ENCODE measurements at regions not wholly inside any gene's neighbourhood (a gene's known extent, or its start where the extent isn't known, plus 50 kb on each side); places are given as distances from the start of the nearest gene placed in this dataset.
A peak's percentile ranks its signal among the peaks of the same experiment; 100 is the strongest.
"Not testable (repeated sequence)": the region's sequence is repeated elsewhere in the genome, so short reads cannot be mapped to it uniquely, and the experiment has no call there.

GRCh38 chr7:19989906-19990305 is 216.5 kb upstream of the TMEM196 start:
- Mint-ChIP-seq H3K4me3 (no peak overlapping the region), H3K27me3 (no peaks in the 10 kb centered on the region), H3K36me3 (no peaks in the 10 kb centered on the region), H3K9me3 (peaks cover under 1% of the 10 kb centered on the region), H3K4me1 (no peaks in the 10 kb centered on the region), H3K27ac (no peak overlapping the region)

- Mint-ChIP-seq H3K4me1 (no peaks in the 10 kb centered on the region), H3K27me3 (no peaks in the 10 kb centered on the region), H3K4me3 (no peak overlapping the region), H3K9me3 (peaks cover 5% of the 10 kb centered on the region), H3K36me3 (no peaks in the 10 kb centered on the region), H3K27ac (no peak overlapping the region)
Observed at GRCh38 chr7:19988860-19989259, 215.4 kb upstream of the TMEM196 start.

GRCh38 chr7:19984231-19984632 is 210.8 kb upstream of the TMEM196 start:
- no peaks in the 10 kb centered on the region for H3K27me3 Mint-ChIP-seq
- no peaks in the 10 kb centered on the region for H3K4me1 Mint-ChIP-seq
- H3K36me3 Mint-ChIP-seq, result no peaks in the 10 kb centered on the region
- no peak overlapping the region for H3K4me3 Mint-ChIP-seq
- no peak overlapping the region for H3K27ac Mint-ChIP-seq
- peaks cover 8% of the 10 kb centered on the region for H3K9me3 Mint-ChIP-seq

DNA sequence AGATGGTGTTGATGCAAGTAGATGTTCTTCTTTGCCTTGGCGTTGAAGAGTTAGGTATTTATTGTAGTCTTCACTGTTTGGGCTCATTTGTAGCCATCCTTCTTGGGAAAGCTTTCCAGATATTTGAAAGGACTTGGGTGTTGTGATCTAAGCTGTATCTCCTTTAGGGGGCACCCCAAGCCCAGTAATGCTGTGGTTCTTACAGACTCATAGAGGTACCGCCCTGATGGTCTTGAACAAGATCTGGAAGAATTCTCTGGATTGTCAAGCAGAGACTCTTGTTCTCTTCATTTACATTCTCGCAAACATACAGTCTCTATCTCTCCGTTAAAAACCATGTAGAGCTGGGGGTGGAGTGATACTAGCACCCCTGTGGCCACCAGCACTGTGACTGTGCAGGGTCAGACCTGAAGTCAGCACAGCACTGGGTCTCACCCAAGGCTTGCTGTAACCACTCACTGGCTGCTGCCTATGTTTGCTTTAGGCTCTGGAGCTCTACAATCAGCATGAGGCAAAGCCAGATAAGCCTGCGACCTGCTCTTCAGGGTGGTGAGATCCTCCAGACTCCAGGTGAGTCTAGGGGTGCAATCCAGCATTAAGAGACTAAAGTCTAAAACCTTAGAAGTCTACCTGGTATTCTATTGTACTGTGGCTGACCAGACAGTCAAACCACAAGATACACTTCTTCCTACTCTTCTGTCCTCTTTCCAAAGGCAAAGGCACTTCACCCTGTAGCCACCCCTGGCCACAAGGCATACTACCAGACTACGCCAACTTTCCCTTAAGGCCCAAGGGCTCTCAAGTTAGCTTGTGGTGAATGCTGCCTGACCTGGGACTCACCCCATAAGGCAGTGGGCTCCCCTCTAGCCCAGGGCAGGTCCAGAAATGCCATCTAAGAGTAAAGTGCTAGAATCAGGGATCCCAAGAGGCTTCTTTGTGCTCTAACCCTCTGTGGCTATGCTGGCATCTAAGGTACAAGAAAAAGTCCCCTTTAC is 209.7 kb upstream of the TMEM196 start:
- H3K27ac Mint-ChIP-seq, result no peak overlapping the region
- H3K27me3 Mint-ChIP-seq, result no peaks in the 10 kb centered on the region
- H3K36me3 Mint-ChIP-seq, result no peaks in the 10 kb centered on the region

DNA sequence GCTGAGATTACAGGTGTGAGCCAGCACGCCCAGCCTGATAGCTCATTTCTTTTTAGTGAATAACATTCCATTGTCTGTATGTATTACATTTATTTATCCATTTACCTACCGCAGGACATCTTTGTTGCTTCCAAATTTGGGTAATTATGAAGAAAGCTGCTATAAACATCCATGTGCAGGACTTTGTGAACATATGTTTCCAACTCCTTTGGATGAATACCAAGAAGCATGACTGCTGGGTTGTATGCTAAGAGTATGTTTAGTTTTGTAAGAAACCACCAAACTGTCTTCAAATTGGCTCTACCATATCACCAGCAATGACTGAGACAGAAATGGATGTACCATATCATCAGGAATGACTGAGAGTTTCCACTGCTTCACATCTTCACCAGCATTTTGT is 200.2 kb upstream of the TMEM196 start:
- Mint-ChIP-seq H3K9me3 (no peaks in the 10 kb centered on the region), H3K36me3 (no peaks in the 10 kb centered on the region), H3K27ac (no peak overlapping the region), H3K4me1 (no peaks in the 10 kb centered on the region), H3K4me3 (no peak overlapping the region), H3K27me3 (no peaks in the 10 kb centered on the region)

More for the DNA sequence above, 209.7 kb upstream of the TMEM196 start:
- H3K9me3 Mint-ChIP-seq, result peaks cover 9% of the 10 kb centered on the region
- H3K4me1 Mint-ChIP-seq, result no peaks in the 10 kb centered on the region
- H3K4me3 Mint-ChIP-seq, result no peak overlapping the region

DNA sequence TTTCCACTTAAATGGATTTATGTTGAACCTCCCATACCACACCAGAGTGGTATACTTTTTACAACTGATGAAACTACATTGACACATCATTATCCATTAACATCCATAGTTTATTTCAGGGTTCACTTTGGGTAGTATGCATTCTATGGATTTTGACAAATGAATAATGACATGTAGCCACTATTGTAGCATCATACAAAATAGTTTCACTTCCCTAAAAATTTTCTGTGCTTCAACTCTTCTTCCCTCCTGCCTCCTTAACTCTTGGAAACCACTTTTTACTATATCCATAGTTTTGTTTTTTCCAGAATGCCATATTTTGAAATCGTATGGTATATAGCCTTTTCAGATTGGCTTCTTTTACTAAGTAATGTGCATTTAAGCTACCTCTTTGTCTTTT is 199.5 kb upstream of the TMEM196 start:
- H3K4me3 Mint-ChIP-seq, result no peak overlapping the region
- H3K27ac Mint-ChIP-seq, result no peak overlapping the region
- H3K27me3 Mint-ChIP-seq, result no peaks in the 10 kb centered on the region
- H3K9me3 Mint-ChIP-seq, result no peaks in the 10 kb centered on the region
- H3K36me3 Mint-ChIP-seq, result no peaks in the 10 kb centered on the region
- no peaks in the 10 kb centered on the region for H3K4me1 Mint-ChIP-seq

- Mint-ChIP-seq H3K9me3 (no peaks in the 10 kb centered on the region), H3K4me3 (no peak overlapping the region), H3K27me3 (no peaks in the 10 kb centered on the region), H3K4me1 (no peaks in the 10 kb centered on the region), H3K27ac (no peak overlapping the region), H3K36me3 (no peaks in the 10 kb centered on the region)
Observed at GRCh38 chr7:19971956-19972355, 198.5 kb upstream of the TMEM196 start.

GRCh38 chr7:19970514-19970913 is 197.1 kb upstream of the TMEM196 start:
- no peak overlapping the region for H3K27ac Mint-ChIP-seq
- no peak overlapping the region for H3K4me3 Mint-ChIP-seq

GRCh38 chr7:19969859-19970493 is 196.6 kb upstream of the TMEM196 start:
- Mint-ChIP-seq H3K27me3 (no peaks in the 10 kb centered on the region), H3K27ac (peak overlapping the region; percentile 0), H3K9me3 (no peaks in the 10 kb centered on the region), H3K4me3 (no peak overlapping the region), H3K4me1 (no peaks in the 10 kb centered on the region), H3K36me3 (no peaks in the 10 kb centered on the region)

More at GRCh38 chr7:19970514-19970913, 197.1 kb upstream of the TMEM196 start:
- H3K36me3 Mint-ChIP-seq, result no peaks in the 10 kb centered on the region
- H3K4me1 Mint-ChIP-seq, result no peaks in the 10 kb centered on the region
- H3K27me3 Mint-ChIP-seq, result no peaks in the 10 kb centered on the region
- no peaks in the 10 kb centered on the region for H3K9me3 Mint-ChIP-seq

DNA sequence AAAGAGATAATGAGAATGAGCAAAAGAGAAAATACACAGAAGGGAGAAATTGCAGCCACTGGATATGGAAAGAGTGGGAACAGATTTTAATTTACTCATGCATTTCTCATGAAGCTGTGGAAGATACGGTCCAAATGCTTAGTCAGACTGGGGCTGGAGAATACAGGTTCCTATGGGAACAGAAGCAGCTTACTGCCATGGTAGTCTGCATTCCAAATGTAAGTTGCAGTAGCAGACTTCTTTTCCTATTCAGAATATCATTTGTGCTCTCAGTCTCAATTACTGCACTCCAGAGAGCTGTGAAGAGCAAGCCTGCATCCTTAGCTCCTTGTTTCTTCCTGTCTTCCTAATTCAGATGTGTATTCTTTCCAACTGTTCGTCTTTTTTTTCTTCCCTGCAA is 190.8 kb upstream of the TMEM196 start:
- Mint-ChIP-seq H3K4me1 (no peaks in the 10 kb centered on the region), H3K4me3 (no peak overlapping the region), H3K27ac (no peak overlapping the region), H3K27me3 (no peaks in the 10 kb centered on the region), H3K9me3 (no peaks in the 10 kb centered on the region), H3K36me3 (no peaks in the 10 kb centered on the region)

DNA sequence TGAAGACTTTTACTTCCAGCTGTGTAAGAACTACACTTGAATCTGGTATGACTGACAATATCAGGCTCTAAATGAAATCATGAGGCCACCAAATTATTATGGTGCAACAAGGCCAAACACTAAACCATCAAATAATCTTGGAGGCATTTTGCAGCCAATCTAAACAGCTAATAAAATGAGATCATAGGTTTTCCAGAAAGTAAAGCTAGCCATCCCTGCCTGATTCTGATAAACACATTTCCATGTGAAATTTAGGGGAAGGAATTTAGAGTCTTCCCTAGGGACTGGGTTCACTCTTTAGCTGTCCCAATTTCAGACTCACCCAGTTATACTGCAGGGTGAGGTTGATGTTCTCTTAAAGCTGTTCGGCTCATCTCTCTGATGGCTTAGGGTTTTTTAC is 190.3 kb upstream of the TMEM196 start:
- Mint-ChIP-seq H3K27ac (no peak overlapping the region), H3K27me3 (no peaks in the 10 kb centered on the region), H3K4me1 (no peaks in the 10 kb centered on the region), H3K36me3 (no peaks in the 10 kb centered on the region), H3K4me3 (no peak overlapping the region), H3K9me3 (no peaks in the 10 kb centered on the region)

DNA sequence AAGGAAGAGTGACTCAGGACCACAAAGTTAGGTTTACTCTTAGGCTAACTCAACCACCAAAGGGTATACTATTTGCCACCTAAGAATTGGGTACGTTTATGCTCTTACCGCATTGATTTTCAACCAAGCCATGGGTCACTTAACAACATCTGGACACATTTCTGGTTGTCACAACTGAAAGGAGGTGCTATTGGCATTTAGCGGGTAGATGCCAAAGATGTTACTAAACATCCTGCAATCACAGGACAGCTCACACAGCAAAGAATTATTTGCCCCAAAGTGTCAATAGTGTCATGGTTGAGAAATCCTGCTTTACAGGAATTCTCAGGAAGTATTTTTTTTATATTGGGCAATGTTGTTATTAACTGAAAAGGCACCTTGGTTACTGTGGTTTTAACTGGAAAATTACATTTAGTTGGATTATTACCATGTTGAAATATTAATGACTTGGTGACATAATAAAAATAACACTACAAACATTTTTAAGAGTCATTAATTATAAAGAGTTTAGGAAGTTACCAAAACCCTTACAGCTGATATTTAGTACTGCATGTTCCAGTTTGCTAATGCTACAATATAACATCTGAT is 185.0 kb upstream of the TMEM196 start:
- no peaks in the 10 kb centered on the region for H3K36me3 Mint-ChIP-seq
- no peaks in the 10 kb centered on the region for H3K4me1 Mint-ChIP-seq
- H3K4me3 Mint-ChIP-seq, result no peak overlapping the region
- H3K27ac Mint-ChIP-seq, result no peak overlapping the region
- H3K9me3 Mint-ChIP-seq, result peaks cover 1% of the 10 kb centered on the region
- H3K27me3 Mint-ChIP-seq, result no peaks in the 10 kb centered on the region

- Mint-ChIP-seq H3K4me3 (no peak overlapping the region), H3K9me3 (peaks cover 5% of the 10 kb centered on the region), H3K4me1 (no peaks in the 10 kb centered on the region), H3K27me3 (no peaks in the 10 kb centered on the region), H3K27ac (no peak overlapping the region), H3K36me3 (no peaks in the 10 kb centered on the region)
Observed at GRCh38 chr7:19957664-19958063, 184.2 kb upstream of the TMEM196 start.

DNA sequence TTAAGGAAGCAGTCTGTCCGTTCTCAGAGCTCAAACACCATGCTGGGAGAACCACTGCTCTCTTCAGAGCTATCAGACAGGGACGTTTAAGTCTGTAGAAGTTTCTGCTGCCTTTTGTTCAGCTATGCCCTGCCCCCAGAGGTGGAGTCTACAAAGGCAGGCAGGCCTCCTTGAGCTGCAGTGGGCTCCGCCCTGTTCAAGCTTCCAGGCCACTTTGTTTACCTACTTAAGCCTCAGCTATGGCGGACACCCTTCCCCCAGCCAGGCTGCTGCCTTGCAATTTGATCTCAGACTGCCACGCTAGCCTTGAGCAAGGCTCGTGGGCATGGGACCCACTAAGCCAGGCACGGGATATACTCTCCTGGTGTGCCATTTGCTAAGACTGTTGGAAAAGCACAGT is 180.7 kb upstream of the TMEM196 start:
- H3K4me1 Mint-ChIP-seq, H3K36me3 Mint-ChIP-seq, H3K27ac Mint-ChIP-seq, H3K4me3 Mint-ChIP-seq, H3K27me3 Mint-ChIP-seq: not testable (repeated sequence)
- peaks cover 15% of the 10 kb centered on the region for H3K9me3 Mint-ChIP-seq

GRCh38 chr7:19953411-19953810 is 180.0 kb upstream of the TMEM196 start:
- not testable (repeated sequence) for H3K36me3 Mint-ChIP-seq, H3K27ac Mint-ChIP-seq, H3K4me3 Mint-ChIP-seq, H3K4me1 Mint-ChIP-seq, H3K27me3 Mint-ChIP-seq
- peaks cover 15% of the 10 kb centered on the region for H3K9me3 Mint-ChIP-seq

DNA sequence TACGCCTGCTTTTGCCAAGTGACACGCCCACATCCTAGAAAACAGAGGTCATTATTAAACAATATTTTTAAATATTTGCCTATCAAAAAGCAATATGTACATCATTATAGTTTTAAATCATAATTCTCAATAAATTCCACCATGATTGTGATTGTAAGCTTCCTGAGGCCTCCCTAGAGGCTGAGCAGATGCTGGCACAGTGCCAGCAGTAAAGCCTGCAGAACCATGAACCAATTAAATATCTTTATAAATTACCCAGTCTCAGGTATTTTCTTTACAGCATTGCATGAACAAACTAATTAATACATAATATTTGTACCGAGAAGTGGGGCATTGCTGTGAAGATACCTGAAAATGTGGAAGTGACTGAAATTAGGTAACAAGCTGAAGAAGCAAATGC is 174.7 kb upstream of the TMEM196 start:
- H3K36me3 Mint-ChIP-seq, result no peaks in the 10 kb centered on the region
- H3K27me3 Mint-ChIP-seq, result no peaks in the 10 kb centered on the region
- peaks cover 17% of the 10 kb centered on the region for H3K9me3 Mint-ChIP-seq
- no peak overlapping the region for H3K4me3 Mint-ChIP-seq
- H3K4me1 Mint-ChIP-seq, result no peaks in the 10 kb centered on the region
- no peak overlapping the region for H3K27ac Mint-ChIP-seq
